Stimulated activated CD4-positive, alpha-beta T cell treated with anti-CD3 and anti-CD28 coated beads, Interleukin-2, amount 100 ng/mL, for 48 hours (primary cell): ENCODE measurements at regions not wholly inside any gene's neighbourhood (a gene's known extent, or its start where the extent isn't known, plus 50 kb on each side); places are given as distances from the start of the nearest gene placed in this dataset.
"Not testable (repeated sequence)": the region's sequence is repeated elsewhere in the genome, so short reads cannot be mapped to it uniquely, and the experiment has no call there.

Experiments used
- DNase-seq, 2 donors: peaks; one replicate each; pipeline ENCODE4 v3.0.0-alpha.2; 2020

- not testable (repeated sequence) for DNase-seq
Measured at GRCh38 chr4:115178687-115179086, 65.3 kb upstream of the NDST4 start.

GRCh38 chr4:115171220-115171619, 57.8 kb upstream of the NDST4 start:
- no peak for DNase-seq

GRCh38 chr4:115165503-115165902, 52.1 kb upstream of the NDST4 start:
- DNase-seq, result no peak
